ENCODE measurements at regions not wholly inside any gene's neighbourhood (a gene's known extent, or its start where the extent isn't known, plus 50 kb on each side); places are given as distances from the start of the nearest gene placed in this dataset.

DNA sequence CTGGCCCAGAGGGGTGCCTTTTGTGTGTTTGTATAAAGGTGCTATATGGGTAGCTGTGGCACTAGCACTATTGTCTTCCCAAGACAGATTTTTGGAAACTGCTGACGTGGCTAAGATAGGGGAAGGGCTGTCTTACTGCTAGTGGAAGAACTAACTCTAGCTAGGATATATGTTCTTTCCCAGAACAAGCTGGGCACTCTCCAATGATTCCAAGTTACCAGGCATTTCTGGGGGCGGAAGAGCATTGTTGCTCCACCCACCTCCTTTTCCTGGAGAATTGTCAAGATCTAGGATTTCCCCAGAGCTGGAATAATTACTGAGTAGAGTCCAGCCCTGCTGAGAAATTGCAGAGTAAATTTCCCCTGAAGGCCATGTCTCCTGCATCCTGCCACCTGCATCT, 408.3 kb downstream of the KLF5 start:
- no peaks in the 10 kb centered on the region for H3K27me3 ChIP-seq (ENCODE audit: control insufficient read depth, insufficient read depth, low read length)
- H3K4me1 ChIP-seq (ENCODE audit: control insufficient read depth, insufficient read depth, low read length) = peaks cover 6% of the 10 kb centered on the region
- no peaks in the 10 kb centered on the region for H3K36me3 ChIP-seq (ENCODE audit: control insufficient read depth, insufficient read depth, low read length)
- no peak overlapping the region for H3K4me3 ChIP-seq (ENCODE audit: low read length)
- no peaks in the 10 kb centered on the region for H3K9me3 ChIP-seq (replicated peaks; ENCODE audit: control insufficient read depth, low read depth, low read length)
- WGBS (ENCODE audit: insufficient coverage) = no CpG with 5 or more reads among the region's 2 CpGs
- H3K27ac ChIP-seq (ENCODE audit: low read length) = no peak overlapping the region
- peak; percentile 37 for DNase-seq

DNA sequence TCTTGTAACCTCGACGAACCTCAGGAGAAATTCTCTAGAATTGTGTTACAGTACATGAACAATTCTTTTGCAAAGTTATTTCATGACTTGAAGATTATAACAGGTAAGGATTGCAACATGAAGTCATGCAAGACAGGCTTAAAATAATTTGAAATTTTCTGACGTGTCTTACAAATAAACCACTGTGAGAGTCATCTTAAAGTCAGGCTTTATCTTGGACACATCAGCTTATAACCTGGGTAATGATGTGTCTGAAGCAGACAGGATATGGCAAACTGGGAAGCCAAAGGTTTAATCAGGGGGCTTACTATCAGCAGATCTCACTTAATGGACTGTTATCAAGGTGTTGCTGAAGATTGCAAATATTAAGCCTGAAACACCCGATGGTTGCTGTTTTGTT, 407.8 kb downstream of the KLF5 start:
- Histone ChIP-seq H3K27ac (ENCODE audit: low read length) (no peak overlapping the region), H3K4me1 (ENCODE audit: control insufficient read depth, insufficient read depth, low read length) (peaks cover 6% of the 10 kb centered on the region), H3K9me3 (replicated peaks; ENCODE audit: control insufficient read depth, low read depth, low read length) (no peaks in the 10 kb centered on the region), H3K4me3 (ENCODE audit: low read length) (no peak overlapping the region), H3K36me3 (ENCODE audit: control insufficient read depth, insufficient read depth, low read length) (no peaks in the 10 kb centered on the region), H3K27me3 (ENCODE audit: control insufficient read depth, insufficient read depth, low read length) (no peaks in the 10 kb centered on the region)
- DNase-seq = no peak
- 70% methylated on average over 1 of the region's 4 CpGs for WGBS (ENCODE audit: insufficient coverage)

DNA sequence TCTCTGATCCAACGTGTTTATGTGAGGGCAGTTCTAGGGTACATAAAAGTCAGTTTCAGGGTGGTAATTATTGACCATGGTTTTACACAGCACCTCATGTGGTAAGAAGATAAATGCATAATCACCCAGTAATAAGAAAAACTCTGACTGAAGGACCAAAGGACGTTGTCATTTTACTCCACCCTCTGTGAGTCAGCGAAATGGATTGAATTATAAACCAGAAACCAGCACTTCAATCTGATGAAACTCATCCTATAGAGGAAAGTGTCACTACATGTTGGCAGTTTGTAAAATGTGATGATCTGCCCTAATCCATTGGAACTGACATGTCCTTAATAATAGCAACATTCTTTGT, 406.8 kb downstream of the KLF5 start:
- no peak overlapping the region for H3K27ac ChIP-seq (ENCODE audit: low read length)
- no peak overlapping the region for H3K4me3 ChIP-seq (ENCODE audit: low read length)
- DNase-seq = no peak
- H3K9me3 ChIP-seq (replicated peaks; ENCODE audit: control insufficient read depth, low read depth, low read length) = no peaks in the 10 kb centered on the region
- no CpG with 5 or more reads among the region's 3 CpGs for WGBS (ENCODE audit: insufficient coverage)
- no peaks in the 10 kb centered on the region for H3K27me3 ChIP-seq (ENCODE audit: control insufficient read depth, insufficient read depth, low read length)
- H3K4me1 ChIP-seq (ENCODE audit: control insufficient read depth, insufficient read depth, low read length) = peaks cover 6% of the 10 kb centered on the region
- H3K36me3 ChIP-seq (ENCODE audit: control insufficient read depth, insufficient read depth, low read length) = no peaks in the 10 kb centered on the region

DNA sequence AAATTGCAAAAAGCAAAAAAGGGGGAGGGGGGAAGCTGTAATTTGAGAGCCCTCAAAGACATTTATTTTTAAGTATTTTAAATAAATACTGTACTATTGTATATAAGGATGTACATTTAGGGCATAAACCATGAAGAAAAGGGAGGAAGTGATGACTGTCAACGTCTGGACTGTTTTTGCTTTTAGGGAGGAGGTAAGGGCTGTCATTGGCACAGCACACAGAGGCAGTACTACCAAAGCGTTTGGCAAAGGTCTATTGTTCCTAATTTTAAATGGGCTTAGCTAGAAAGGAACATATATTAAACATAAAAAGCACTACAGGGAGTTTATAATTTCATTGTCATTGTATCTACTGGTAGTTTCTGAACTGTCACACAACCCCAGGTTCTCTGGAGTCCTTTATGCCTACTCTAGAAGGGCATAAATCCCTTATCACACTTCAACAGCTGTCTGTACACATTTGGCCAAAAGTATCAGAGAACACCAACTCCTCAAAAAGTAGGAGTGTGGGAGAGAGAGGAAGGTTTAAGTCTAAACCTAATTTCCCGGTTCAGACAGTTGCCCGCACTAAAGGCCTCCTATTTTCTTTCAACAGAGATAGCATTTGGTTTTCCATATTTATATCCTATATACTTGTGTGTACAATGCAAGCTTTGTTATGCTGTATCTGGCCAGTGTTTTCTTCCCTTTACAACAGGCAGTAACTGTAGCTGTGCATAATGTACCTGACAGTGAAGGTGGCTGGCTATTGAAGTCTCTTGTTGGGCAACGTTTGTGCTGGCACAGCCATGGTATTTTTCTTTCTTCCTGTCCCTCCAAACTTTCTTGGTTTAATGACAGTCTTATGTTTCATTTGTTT, 406.2 kb downstream of the KLF5 start:
- no CpG with 5 or more reads among the region's 5 CpGs for whole genome bisulfite sequencing (ENCODE audit: insufficient coverage)
- DNase-seq = no peak
- Histone ChIP-seq H3K4me1 (ENCODE audit: control insufficient read depth, insufficient read depth, low read length) (peaks cover 6% of the 10 kb centered on the region), H3K27me3 (ENCODE audit: control insufficient read depth, insufficient read depth, low read length) (no peaks in the 10 kb centered on the region), H3K9me3 (replicated peaks; ENCODE audit: control insufficient read depth, low read depth, low read length) (no peaks in the 10 kb centered on the region), H3K4me3 (ENCODE audit: low read length) (no peak overlapping the region), H3K36me3 (ENCODE audit: control insufficient read depth, insufficient read depth, low read length) (no peaks in the 10 kb centered on the region), H3K27ac (ENCODE audit: low read length) (no peak overlapping the region)

DNA sequence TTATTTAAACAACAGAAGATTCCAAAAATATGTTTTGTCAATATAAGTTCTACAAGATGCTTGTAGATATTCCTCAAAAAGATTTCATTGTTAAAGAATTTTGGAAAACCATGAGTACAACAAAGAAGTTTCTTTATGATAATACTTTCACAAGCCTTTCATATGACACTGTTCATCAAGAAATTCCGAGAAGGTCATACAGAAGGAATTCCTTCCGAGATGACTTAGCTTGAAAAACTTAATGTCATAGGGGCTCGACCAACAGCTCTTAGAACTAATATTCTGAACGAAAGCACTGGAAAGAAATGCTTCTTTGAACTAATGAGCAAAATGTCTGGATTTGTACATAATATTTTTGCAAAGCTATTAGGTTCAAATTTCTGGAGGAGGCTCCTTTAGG, 403.4 kb downstream of the KLF5 start:
- no peak overlapping the region for H3K27ac ChIP-seq (ENCODE audit: low read length)
- peaks cover 4% of the 10 kb centered on the region for H3K4me1 ChIP-seq (ENCODE audit: control insufficient read depth, insufficient read depth, low read length)
- H3K36me3 ChIP-seq (ENCODE audit: control insufficient read depth, insufficient read depth, low read length) = no peaks in the 10 kb centered on the region
- no CpG with 5 or more reads among the region's 4 CpGs for WGBS (ENCODE audit: insufficient coverage)
- no peaks in the 10 kb centered on the region for H3K27me3 ChIP-seq (ENCODE audit: control insufficient read depth, insufficient read depth, low read length)
- DNase-seq = no peak
- H3K9me3 ChIP-seq (replicated peaks; ENCODE audit: control insufficient read depth, low read depth, low read length) = no peaks in the 10 kb centered on the region
- H3K4me3 ChIP-seq (ENCODE audit: low read length) = no peak overlapping the region

DNA sequence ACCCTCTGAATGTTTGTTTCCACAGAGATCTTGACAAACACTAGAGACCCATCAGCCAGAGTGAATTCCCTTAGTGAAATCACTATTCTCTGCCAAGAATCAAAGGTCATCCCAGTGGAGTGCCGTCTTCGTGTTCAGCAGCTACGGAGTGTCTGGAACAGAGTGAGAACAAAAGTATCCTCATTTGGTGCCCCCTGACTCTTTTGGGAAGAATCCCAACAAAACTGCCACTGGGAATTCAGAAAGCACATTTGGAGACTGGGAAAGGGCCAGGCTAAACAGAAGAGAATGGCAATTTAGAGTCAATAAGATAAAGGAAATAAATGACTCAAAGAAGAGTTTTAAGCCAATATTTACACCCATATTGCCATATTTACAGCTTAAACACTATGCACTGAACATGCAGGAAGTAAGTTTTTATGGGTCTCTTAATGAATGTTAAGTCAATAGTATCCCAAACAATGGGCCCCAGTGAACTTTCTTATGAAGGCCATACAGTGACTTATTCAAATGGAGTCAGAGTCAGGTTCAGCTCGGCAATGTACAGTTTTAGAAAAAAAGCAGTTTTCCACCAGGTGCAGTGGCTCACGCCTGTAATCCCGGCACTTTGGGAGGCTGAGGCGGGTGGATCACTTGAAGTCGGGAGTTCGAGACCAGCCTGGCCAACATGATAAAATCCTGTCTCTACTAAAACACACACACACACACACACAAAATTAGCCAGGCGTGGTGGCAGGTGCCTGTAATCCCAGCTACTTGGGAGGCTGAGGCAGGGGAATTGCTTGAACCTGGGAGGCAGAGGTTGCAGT, 392.6 kb downstream of the KLF5 start:
- H3K36me3 ChIP-seq (ENCODE audit: control insufficient read depth, insufficient read depth, low read length) = no peaks in the 10 kb centered on the region
- 81% methylated on average over 4 of the region's 10 CpGs for WGBS (ENCODE audit: insufficient coverage)
- no peaks in the 10 kb centered on the region for H3K4me1 ChIP-seq (ENCODE audit: control insufficient read depth, insufficient read depth, low read length)

DNA sequence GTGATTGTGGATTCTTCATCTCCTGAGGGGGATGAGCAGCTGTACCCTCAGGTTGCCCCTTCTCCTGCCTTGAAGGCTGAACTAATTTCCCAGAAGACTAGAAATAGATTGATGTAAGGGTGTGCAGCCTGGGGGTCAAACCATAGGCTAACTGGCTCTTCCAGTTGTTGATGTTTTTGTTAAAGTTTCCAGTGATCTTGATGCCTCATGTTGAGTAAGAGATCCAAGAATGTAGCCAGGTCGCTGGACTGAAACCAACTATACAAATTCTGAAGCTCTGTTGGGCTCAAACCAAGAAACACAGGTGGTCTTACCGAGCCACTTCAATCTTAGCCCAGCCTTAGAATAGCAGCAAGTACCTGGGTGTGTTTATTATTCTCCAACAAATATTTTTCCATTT, 391.8 kb downstream of the KLF5 start:
- Histone ChIP-seq H3K4me1 (ENCODE audit: control insufficient read depth, insufficient read depth, low read length) (no peaks in the 10 kb centered on the region), H3K27ac (ENCODE audit: low read length) (no peak overlapping the region), H3K27me3 (ENCODE audit: control insufficient read depth, insufficient read depth, low read length) (no peaks in the 10 kb centered on the region), H3K36me3 (ENCODE audit: control insufficient read depth, insufficient read depth, low read length) (no peaks in the 10 kb centered on the region), H3K4me3 (ENCODE audit: low read length) (no peak overlapping the region), H3K9me3 (replicated peaks; ENCODE audit: control insufficient read depth, low read depth, low read length) (no peaks in the 10 kb centered on the region)
- DNase-seq = peak; percentile 40
- WGBS (ENCODE audit: insufficient coverage) = no CpG with 5 or more reads among the region's 2 CpGs

More for the DNA sequence above, 392.6 kb downstream of the KLF5 start:
- Histone ChIP-seq H3K27me3 (ENCODE audit: control insufficient read depth, insufficient read depth, low read length) (no peaks in the 10 kb centered on the region), H3K27ac (ENCODE audit: low read length) (no peak overlapping the region), H3K4me3 (ENCODE audit: low read length) (no peak overlapping the region), H3K9me3 (replicated peaks; ENCODE audit: control insufficient read depth, low read depth, low read length) (no peaks in the 10 kb centered on the region)
- DNase-seq = peak; percentile 19

DNA sequence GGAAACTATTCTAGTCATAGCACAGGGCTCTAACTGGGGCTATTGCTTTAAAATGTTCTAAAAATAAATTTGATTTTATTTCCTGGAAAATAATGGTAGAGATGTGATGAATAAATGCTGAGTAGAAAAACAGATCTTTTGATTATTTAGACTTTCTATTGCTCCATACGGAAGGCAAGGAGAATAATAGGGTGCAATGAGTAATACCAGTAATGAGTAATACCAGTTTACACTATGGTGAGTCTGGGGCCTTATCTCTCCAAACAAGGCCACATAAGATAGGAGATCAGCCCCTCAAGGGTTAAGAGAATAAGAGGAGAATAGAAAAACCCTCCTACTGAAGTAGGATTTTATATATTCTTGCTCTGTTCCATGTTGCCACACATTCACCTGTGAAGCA, 390.4 kb downstream of the KLF5 start:
- peaks cover 2% of the 10 kb centered on the region for H3K9me3 ChIP-seq (replicated peaks; ENCODE audit: control insufficient read depth, low read depth, low read length)
- H3K4me1 ChIP-seq (ENCODE audit: control insufficient read depth, insufficient read depth, low read length) = no peaks in the 10 kb centered on the region
- no peaks in the 10 kb centered on the region for H3K27me3 ChIP-seq (ENCODE audit: control insufficient read depth, insufficient read depth, low read length)
- H3K36me3 ChIP-seq (ENCODE audit: control insufficient read depth, insufficient read depth, low read length) = no peaks in the 10 kb centered on the region
- H3K27ac ChIP-seq (ENCODE audit: low read length) = no peak overlapping the region
- no peak for DNase-seq
- whole genome bisulfite sequencing (ENCODE audit: insufficient coverage) = no CpG with 5 or more reads among the region's 1 CpG
- H3K4me3 ChIP-seq (ENCODE audit: low read length) = no peak overlapping the region

DNA sequence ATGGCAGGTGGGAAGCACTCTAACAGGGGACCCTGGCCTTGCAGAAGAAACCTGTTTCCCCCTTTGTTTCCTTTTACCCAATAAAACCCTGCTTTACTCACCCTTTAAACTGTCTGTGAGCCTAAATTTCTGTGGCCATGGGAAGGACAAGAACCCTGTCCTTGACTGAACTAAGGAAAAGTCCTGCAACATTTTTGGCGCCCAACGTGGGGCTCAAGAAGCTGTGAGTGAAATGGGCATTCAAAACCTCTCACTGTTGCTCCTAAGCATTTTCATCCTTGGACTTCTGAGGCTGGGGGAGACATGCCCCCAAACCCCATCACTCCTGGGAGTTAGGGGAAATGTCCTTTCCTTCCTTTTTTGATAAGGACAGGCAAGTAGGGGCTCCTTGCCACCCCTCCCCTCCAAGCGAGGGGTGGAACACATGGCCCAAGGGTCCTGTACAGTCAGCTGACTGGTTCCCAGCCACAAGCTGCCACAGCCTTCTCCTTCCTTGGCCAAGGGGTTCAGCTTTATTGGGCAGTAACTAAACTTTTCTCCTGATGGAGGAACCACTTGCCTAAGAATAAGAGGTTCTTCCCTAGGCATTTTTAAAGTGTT, 381.6 kb downstream of the KLF5 start:
- no peak overlapping the region for H3K27ac ChIP-seq (ENCODE audit: low read length)
- no peak overlapping the region for H3K4me3 ChIP-seq (ENCODE audit: low read length)
- no peaks in the 10 kb centered on the region for H3K4me1 ChIP-seq (ENCODE audit: control insufficient read depth, insufficient read depth, low read length)
- DNase-seq = peak; percentile 6
- no peaks in the 10 kb centered on the region for H3K36me3 ChIP-seq (ENCODE audit: control insufficient read depth, insufficient read depth, low read length)
- H3K9me3 ChIP-seq (replicated peaks; ENCODE audit: control insufficient read depth, low read depth, low read length) = peaks cover 44% of the 10 kb centered on the region
- 100% methylated on average over 2 of the region's 3 CpGs for WGBS (ENCODE audit: insufficient coverage)
- no peaks in the 10 kb centered on the region for H3K27me3 ChIP-seq (ENCODE audit: control insufficient read depth, insufficient read depth, low read length)

DNA sequence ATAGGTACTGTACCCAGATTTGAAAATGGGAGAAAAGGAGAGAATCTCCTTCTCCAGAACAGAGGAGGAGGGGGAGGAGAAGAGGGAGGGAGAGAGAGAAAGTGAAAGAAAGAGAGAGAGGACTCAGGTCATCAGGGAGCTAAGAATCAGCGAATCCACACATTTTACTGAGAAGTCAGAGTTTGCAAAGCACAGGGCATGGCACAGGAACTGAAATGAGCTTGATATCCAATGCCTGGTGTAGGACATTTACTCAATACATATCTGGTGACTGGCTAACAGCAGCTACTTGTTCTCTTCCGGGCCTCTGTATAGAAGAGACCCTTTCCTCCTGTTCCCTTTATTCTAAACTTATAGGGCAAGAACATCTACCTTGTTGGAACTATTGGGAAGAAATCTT, 375.1 kb downstream of the KLF5 start:
- H3K27ac ChIP-seq (ENCODE audit: low read length) = no peak overlapping the region
- DNase-seq = no peak
- WGBS (ENCODE audit: insufficient coverage) = 100% methylated on average over 1 of the region's 2 CpGs
- no peaks in the 10 kb centered on the region for H3K27me3 ChIP-seq (ENCODE audit: control insufficient read depth, insufficient read depth, low read length)
- no peaks in the 10 kb centered on the region for H3K4me1 ChIP-seq (ENCODE audit: control insufficient read depth, insufficient read depth, low read length)
- H3K4me3 ChIP-seq (ENCODE audit: low read length) = no peak overlapping the region
- no peaks in the 10 kb centered on the region for H3K36me3 ChIP-seq (ENCODE audit: control insufficient read depth, insufficient read depth, low read length)
- H3K9me3 ChIP-seq (replicated peaks; ENCODE audit: control insufficient read depth, low read depth, low read length) = peaks cover 14% of the 10 kb centered on the region

Measured in muscle of leg (tissue), 3 donors.